Fibroblast of lung (primary cell): ENCODE measurements at regions not wholly inside any gene's neighbourhood (a gene's known extent, or its start where the extent isn't known, plus 50 kb on each side); places are given as distances from the start of the nearest gene placed in this dataset.

Source experiments
- DNase-seq, 2 donors: peaks; one replicate each; pipeline versions ENCODE4 v3.0.0 to v3.0.0-alpha.2; 2010; ENCODE audit warnings: low read depth in 2 of 2
- H2AFZ ChIP-seq: 2 replicates; pipeline ENCODE4 v1.5.1; 2012; ENCODE audit warnings: low read length, control low read depth, inconsistent platforms
- H3K27ac ChIP-seq: 2 replicates; pipeline ENCODE4 v1.5.1; 2011; ENCODE audit warnings: low read length, control low read depth; ENCODE audit not compliant: insufficient read depth
- H3K27me3 ChIP-seq: 2 replicates; pipeline ENCODE4 v1.5.1; 2011; ENCODE audit warnings: mild to moderate bottlenecking, low read length; ENCODE audit not compliant: control insufficient read depth, insufficient read depth
- H3K36me3 ChIP-seq: 2 replicates; pipeline ENCODE4 v1.5.1; 2011; ENCODE audit warnings: low read length; ENCODE audit not compliant: control insufficient read depth, insufficient read depth
- H3K4me1 ChIP-seq: 2 replicates; pipeline ENCODE4 v1.5.1; 2011; ENCODE audit warnings: low read length; ENCODE audit not compliant: control insufficient read depth, insufficient read depth; ENCODE audit errors: extremely low read depth
- H3K4me2 ChIP-seq: 2 replicates; pipeline ENCODE4 v1.5.1; 2011; ENCODE audit warnings: low read length, control low read depth; ENCODE audit not compliant: insufficient read depth; ENCODE audit errors: extremely low read depth
- H3K4me3 ChIP-seq, 4 experiments: fragments of 200-600 bp in 1 of 4; sonication (generic) in 1 of 4; replicated peaks in 1 of 4; 2 replicates each; pipeline ENCODE4 v1.5.1; 2011 to 2016; ENCODE audit warnings: low read length in 4 of 4, low read depth in 3 of 4, mild to moderate bottlenecking in 3 of 4, control low read depth in 2 of 4, inconsistent platforms in 1 of 4, mixed read lengths in 1 of 4; ENCODE audit not compliant: insufficient read depth in 1 of 4; ENCODE audit errors: control extremely low read depth in 1 of 4
- H3K79me2 ChIP-seq: 2 replicates; pipeline ENCODE4 v1.5.1; 2012; ENCODE audit warnings: mild to moderate bottlenecking, low read length, inconsistent platforms; ENCODE audit not compliant: control insufficient read depth, insufficient read depth
- H3K9ac ChIP-seq: 2 replicates; pipeline ENCODE4 v1.5.1; 2011; ENCODE audit warnings: mild to moderate bottlenecking, low read length, control low read depth; ENCODE audit not compliant: insufficient read depth
- H3K9me3 ChIP-seq: 2 replicates; pipeline ENCODE4 v1.5.1; 2012; ENCODE audit warnings: low read depth, low read length; ENCODE audit not compliant: control insufficient read depth, insufficient read depth
- H4K20me1 ChIP-seq: 2 replicates; pipeline ENCODE4 v1.5.1; 2011; ENCODE audit warnings: low read length; ENCODE audit not compliant: control insufficient read depth, insufficient read depth; ENCODE audit errors: extremely low read depth
- EZH2 ChIP-seq: IDR thresholded peaks from 2 replicates; pipeline ENCODE4 v1.5.1; 2012; ENCODE audit warnings: low read length, control low read depth, mild to moderate bottlenecking; ENCODE audit errors: missing control alignments
- TF ChIP-seq, protein P1 (sequence below), 2 donors: IDR thresholded peaks in 1 of 2; conservative IDR thresholded peaks in 1 of 2; 1 replicate in 1 of 2; 2 replicates in 1 of 2; pipeline ENCODE4 v1.5.1; 2011 to 2012; ENCODE audit warnings: low read length in 2 of 2, control low read depth in 1 of 2, inconsistent platforms in 1 of 2, low read depth in 1 of 2, mild to moderate bottlenecking in 1 of 2

DNA sequence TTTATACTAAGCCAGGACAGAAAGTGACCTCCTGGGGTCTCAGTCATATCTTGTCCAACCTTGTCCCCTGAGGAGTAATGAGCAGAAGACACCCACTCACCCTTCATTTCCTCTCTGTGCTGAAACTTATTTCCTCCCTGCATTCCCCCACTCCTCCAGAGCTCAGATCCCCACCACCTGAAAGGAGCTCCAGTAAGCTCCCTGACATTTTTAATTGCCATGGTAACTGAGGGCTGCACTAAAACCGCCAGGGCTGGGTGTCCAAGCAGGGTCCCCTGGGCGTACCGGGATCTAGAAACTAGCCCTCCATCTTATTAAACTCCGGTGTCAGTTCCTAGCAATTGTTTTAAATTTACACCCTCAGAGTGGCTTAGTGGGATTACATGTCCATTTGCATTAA is 393.3 kb upstream of the HNRNPA3 start:
- no peaks in the 10 kb centered on the region for H3K36me3 ChIP-seq
- no peaks in the 10 kb centered on the region for H3K79me2 ChIP-seq
- no peaks in the 10 kb centered on the region for H3K9me3 ChIP-seq
- no peak for DNase-seq
- no peaks in the 10 kb centered on the region for H3K4me1 ChIP-seq
- H3K27me3 ChIP-seq: no peaks in the 10 kb centered on the region
- H3K4me3 ChIP-seq: no peak overlapping the region
- no peak overlapping the region for H3K27ac ChIP-seq
- TF ChIP-seq EZH2: no peak
- TF ChIP-seq, protein P1, sequence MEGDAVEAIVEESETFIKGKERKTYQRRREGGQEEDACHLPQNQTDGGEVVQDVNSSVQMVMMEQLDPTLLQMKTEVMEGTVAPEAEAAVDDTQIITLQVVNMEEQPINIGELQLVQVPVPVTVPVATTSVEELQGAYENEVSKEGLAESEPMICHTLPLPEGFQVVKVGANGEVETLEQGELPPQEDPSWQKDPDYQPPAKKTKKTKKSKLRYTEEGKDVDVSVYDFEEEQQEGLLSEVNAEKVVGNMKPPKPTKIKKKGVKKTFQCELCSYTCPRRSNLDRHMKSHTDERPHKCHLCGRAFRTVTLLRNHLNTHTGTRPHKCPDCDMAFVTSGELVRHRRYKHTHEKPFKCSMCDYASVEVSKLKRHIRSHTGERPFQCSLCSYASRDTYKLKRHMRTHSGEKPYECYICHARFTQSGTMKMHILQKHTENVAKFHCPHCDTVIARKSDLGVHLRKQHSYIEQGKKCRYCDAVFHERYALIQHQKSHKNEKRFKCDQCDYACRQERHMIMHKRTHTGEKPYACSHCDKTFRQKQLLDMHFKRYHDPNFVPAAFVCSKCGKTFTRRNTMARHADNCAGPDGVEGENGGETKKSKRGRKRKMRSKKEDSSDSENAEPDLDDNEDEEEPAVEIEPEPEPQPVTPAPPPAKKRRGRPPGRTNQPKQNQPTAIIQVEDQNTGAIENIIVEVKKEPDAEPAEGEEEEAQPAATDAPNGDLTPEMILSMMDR (conservative IDR thresholded peaks at IDR 0.05 in 1 of 2, IDR thresholded peaks at IDR 0.05 in 1 of 2; ENCODE audit: low read depth in 1 of 2, low read length in 2 of 2): no peak
- no peaks in the 10 kb centered on the region for H4K20me1 ChIP-seq
- H3K4me2 ChIP-seq: no peak overlapping the region
- no peak overlapping the region for H3K9ac ChIP-seq
- H2AFZ ChIP-seq: no peak overlapping the region

DNA sequence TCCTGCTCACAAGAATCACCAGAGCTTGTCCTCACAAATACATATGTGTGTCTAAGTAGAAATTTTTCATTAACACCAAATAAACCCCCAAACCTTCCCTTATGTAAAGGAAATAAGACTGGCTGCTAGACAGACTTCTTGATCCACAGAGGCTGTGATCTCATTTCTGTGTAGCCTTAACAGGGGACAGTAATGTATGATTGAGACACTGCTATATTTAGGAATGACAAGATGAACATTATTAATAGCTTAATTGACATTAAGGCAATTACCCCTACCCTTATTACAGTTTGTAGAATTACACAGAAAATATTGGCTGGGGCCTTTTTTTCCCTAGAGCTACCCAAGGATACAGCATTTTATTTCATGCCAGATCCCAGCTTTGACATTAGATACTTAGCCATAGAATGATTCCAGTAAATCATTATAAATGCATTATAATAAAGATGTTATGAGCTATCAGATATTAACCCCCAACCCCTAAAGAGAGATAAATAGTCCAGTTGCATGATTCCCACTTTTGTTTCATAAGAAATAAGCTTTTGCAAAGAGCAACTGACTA is 392.1 kb upstream of the HNRNPA3 start:
- Histone ChIP-seq H3K4me3 (no peak overlapping the region), H3K27me3 (no peaks in the 10 kb centered on the region), H3K9me3 (no peaks in the 10 kb centered on the region), H2AFZ (no peak overlapping the region), H3K4me1 (no peaks in the 10 kb centered on the region), H3K79me2 (no peaks in the 10 kb centered on the region), H3K9ac (no peak overlapping the region), H4K20me1 (no peaks in the 10 kb centered on the region), H3K4me2 (no peak overlapping the region), H3K27ac (no peak overlapping the region), H3K36me3 (no peaks in the 10 kb centered on the region)
- no peak for DNase-seq
- TF ChIP-seq, protein P1 (conservative IDR thresholded peaks at IDR 0.05 in 1 of 2, IDR thresholded peaks at IDR 0.05 in 1 of 2; ENCODE audit: low read depth in 1 of 2, low read length in 2 of 2): no peak
- no peak for TF ChIP-seq EZH2

DNA sequence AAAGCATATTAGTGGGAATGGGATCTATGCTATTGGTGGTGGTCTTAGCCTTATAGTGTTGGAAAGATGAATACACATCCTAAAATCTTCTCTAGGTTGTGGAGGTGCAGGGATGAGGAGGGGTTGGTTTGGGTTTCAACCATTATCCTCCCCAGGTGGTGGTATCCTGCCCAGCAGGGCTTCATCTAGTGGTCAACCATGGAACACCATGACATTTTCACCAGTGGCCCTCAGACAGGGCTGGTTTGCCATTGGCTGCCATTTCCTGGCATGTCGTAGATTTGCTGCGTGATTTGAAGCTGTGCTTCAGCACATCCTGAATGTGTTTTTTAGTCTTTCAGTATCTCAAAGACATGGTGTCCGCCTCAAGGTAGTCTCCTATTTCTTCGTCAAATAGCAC is 391.2 kb upstream of the HNRNPA3 start:
- Histone ChIP-seq H3K4me3 (no peak overlapping the region), H2AFZ (no peak overlapping the region), H3K9ac (no peak overlapping the region)

More for the DNA sequence above, 391.2 kb upstream of the HNRNPA3 start:
- Histone ChIP-seq H3K9me3 (no peaks in the 10 kb centered on the region), H3K27me3 (no peaks in the 10 kb centered on the region), H3K36me3 (no peaks in the 10 kb centered on the region), H4K20me1 (no peaks in the 10 kb centered on the region), H3K79me2 (no peaks in the 10 kb centered on the region), H3K4me2 (no peak overlapping the region), H3K4me1 (no peaks in the 10 kb centered on the region), H3K27ac (no peak overlapping the region)
- TF ChIP-seq EZH2: no peak
- TF ChIP-seq, protein P1 (conservative IDR thresholded peaks at IDR 0.05 in 1 of 2, IDR thresholded peaks at IDR 0.05 in 1 of 2; ENCODE audit: low read depth in 1 of 2, low read length in 2 of 2): no peak
- DNase-seq: no peak
